PC-9 (cell line): ENCODE measurements at regions not wholly inside any gene's neighbourhood (a gene's known extent, or its start where the extent isn't known, plus 50 kb on each side); places are given as distances from the start of the nearest gene placed in this dataset.

Experiments
- BruUV-seq: library from RNA; stranded (reverse); fragments of 400-500 nt; replicated peaks from 2 replicates; lab custom pipeline; 2021; lab: Mats Ljungman, UMichigan
- CTCF ChIA-PET: fragments of 300-600 bp; sonication (Branson Sonifier 250); formaldehyde crosslinking; loops from one replicate; lab custom pipeline; 2022; ENCODE audit warnings: antibody characterized with exemption; lab: Charles Lee
- POLR2A ChIA-PET: fragments of 300-600 bp; sonication (Branson Sonifier 250); formaldehyde crosslinking; loops from one replicate; lab custom pipeline; 2022; ENCODE audit warnings: antibody characterized with exemption; ENCODE audit not compliant: unreplicated experiment; lab: Charles Lee
- DNase-seq, 2 experiments: peaks; one replicate each; pipeline versions ENCODE4 v3.0.0 to v3.0.0-alpha.2; 2015 to 2022; ENCODE audit warnings: mixed read lengths in 1 of 2
- H2AFZ ChIP-seq: fragments of 200-600 bp; sonication (generic); 2 replicates; pipeline ENCODE4 v1.8.1; 2017; ENCODE audit warnings: antibody characterized with exemption
- H3F3A ChIP-seq: fragments of 200-600 bp; sonication (generic); 2 replicates; pipeline ENCODE4 v1.8.1; 2017; ENCODE audit warnings: antibody characterized with exemption, mild to moderate bottlenecking, low read depth; ENCODE audit not compliant: insufficient read depth
- H3K27ac ChIP-seq: fragments of 200-600 bp; sonication (generic); 2 replicates; pipeline ENCODE4 v1.6.1; 2016; ENCODE audit warnings: mixed run types
- H3K27me3 ChIP-seq: fragments of 200-600 bp; sonication (generic); 2 replicates; pipeline ENCODE4 v1.6.1; 2016; ENCODE audit warnings: low read depth, mixed run types; ENCODE audit not compliant: insufficient read depth
- H3K36me3 ChIP-seq: fragments of 200-600 bp; sonication (generic); 2 replicates; pipeline ENCODE4 v1.6.1; 2016; ENCODE audit warnings: low read depth, mixed run types
- H3K4me1 ChIP-seq: fragments of 200-600 bp; sonication (generic); replicated peaks from 2 replicates; pipeline ENCODE4 v1.6.1; 2016; ENCODE audit warnings: mixed run types; ENCODE audit not compliant: insufficient read depth
- H3K4me2 ChIP-seq: fragments of 200-600 bp; sonication (generic); 2 replicates; pipeline ENCODE4 v1.6.1; 2017; ENCODE audit warnings: mixed run types
- H3K4me3 ChIP-seq: fragments of 200-600 bp; sonication (generic); 2 replicates; pipeline ENCODE4 v1.6.1; 2016; ENCODE audit warnings: mixed run types
- H3K79me2 ChIP-seq: fragments of 200-600 bp; sonication (generic); 2 replicates; pipeline ENCODE4 v1.6.1; 2017; ENCODE audit warnings: low read depth, mixed run types
- H3K9me2 ChIP-seq: fragments of 200-600 bp; sonication (generic); 2 replicates; pipeline ENCODE4 v1.8.1; 2017; ENCODE audit warnings: mild to moderate bottlenecking; ENCODE audit not compliant: insufficient read depth
- H3K9me3 ChIP-seq: fragments of 200-600 bp; sonication (generic); 2 replicates; pipeline ENCODE4 v1.8.1; 2016; ENCODE audit warnings: low read depth; ENCODE audit not compliant: insufficient read depth
- H4K20me1 ChIP-seq: fragments of 200-600 bp; sonication (generic); 2 replicates; pipeline ENCODE4 v1.8.1; 2017; ENCODE audit not compliant: insufficient read depth
- EZH2 ChIP-seq: fragments of 200-600 bp; sonication (generic); IDR thresholded peaks from 2 replicates; pipeline ENCODE4 v1.8.0; 2017; ENCODE audit warnings: antibody characterized with exemption, low read depth
- intact Hi-C: fragments of 100-400 bp; cut with micrococcal nuclease; formaldehyde crosslinking; loops from one replicate; pipeline ENCODE4 v1.10.0; 2022; ENCODE audit not compliant: unreplicated experiment
- TF ChIP-seq, protein P1 (sequence below): fragments of 200-600 bp; sonication (generic); conservative IDR thresholded peaks from 2 replicates; pipeline ENCODE4 v1.6.1; 2017; ENCODE audit warnings: mixed run types, antibody characterized with exemption, mild to moderate bottlenecking, moderate library complexity

DNA sequence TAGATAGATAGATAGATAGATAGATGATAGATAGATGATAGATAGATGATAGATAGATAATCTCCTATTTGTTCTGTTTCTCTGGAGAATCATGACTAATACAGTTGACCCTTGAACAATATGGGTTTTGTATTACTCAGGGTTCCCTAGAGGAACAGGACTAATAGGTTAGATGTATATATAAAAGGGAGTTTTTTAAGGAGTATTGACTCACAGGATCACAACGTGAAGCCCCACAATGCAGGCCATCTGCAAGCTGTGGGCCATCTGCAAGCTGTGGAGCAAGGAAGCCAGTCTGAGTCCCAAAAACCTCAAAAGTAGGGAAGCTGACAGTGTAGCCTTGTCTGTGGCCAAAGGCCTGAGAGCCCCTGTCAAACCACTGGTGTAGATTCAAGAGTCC lies 67.6 kb downstream of the PYDC2 start:
- H3K4me3 ChIP-seq = no peak overlapping the region
- no peak overlapping the region for H3K4me2 ChIP-seq
- ChIA-PET POLR2A (no interaction called here), CTCF (no interaction called here)
- no peaks in the 10 kb centered on the region for H3F3A ChIP-seq
- BruUV-seq = no TSS peak
- intact Hi-C loops = no loop called here
- no peaks in the 10 kb centered on the region for H3K9me2 ChIP-seq
- H3K27ac ChIP-seq = no peak overlapping the region
- H3K79me2 ChIP-seq = no peaks in the 10 kb centered on the region
- H3K36me3 ChIP-seq = no peaks in the 10 kb centered on the region
- no peak for DNase-seq
- H4K20me1 ChIP-seq = no peaks in the 10 kb centered on the region
- no peaks in the 10 kb centered on the region for H3K9me3 ChIP-seq
- no peak for TF ChIP-seq EZH2
- TF ChIP-seq, protein P1, sequence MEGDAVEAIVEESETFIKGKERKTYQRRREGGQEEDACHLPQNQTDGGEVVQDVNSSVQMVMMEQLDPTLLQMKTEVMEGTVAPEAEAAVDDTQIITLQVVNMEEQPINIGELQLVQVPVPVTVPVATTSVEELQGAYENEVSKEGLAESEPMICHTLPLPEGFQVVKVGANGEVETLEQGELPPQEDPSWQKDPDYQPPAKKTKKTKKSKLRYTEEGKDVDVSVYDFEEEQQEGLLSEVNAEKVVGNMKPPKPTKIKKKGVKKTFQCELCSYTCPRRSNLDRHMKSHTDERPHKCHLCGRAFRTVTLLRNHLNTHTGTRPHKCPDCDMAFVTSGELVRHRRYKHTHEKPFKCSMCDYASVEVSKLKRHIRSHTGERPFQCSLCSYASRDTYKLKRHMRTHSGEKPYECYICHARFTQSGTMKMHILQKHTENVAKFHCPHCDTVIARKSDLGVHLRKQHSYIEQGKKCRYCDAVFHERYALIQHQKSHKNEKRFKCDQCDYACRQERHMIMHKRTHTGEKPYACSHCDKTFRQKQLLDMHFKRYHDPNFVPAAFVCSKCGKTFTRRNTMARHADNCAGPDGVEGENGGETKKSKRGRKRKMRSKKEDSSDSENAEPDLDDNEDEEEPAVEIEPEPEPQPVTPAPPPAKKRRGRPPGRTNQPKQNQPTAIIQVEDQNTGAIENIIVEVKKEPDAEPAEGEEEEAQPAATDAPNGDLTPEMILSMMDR = no peak
- no peaks in the 10 kb centered on the region for H3K4me1 ChIP-seq
- no peak overlapping the region for H2AFZ ChIP-seq
- H3K27me3 ChIP-seq = no peaks in the 10 kb centered on the region

DNA sequence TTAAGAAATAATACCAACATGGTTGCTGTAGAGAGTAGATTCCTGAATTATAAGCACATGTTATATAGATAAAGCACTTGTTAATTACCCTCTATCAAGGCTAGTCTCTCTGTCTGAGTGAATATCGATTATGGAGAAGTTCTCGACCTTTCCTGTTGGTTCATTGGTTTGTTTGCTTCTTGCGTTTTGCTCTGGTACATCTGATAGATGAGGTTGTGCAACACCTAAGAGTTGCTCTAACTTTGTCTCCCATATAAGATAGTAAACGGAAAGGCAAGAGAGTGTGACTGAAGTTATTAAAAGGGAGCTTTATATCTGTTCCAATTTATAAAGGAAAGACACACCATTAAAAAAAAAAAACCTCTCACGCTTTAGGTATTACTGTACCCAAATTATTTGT lies 69.0 kb downstream of the PYDC2 start:
- Histone ChIP-seq H3K27me3 (no peaks in the 10 kb centered on the region), H3K79me2 (no peaks in the 10 kb centered on the region), H4K20me1 (no peaks in the 10 kb centered on the region), H3F3A (no peaks in the 10 kb centered on the region), H3K9me2 (no peaks in the 10 kb centered on the region), H3K4me2 (no peak overlapping the region), H3K27ac (no peak overlapping the region), H3K4me3 (no peak overlapping the region), H3K4me1 (no peaks in the 10 kb centered on the region), H3K36me3 (no peaks in the 10 kb centered on the region), H3K9me3 (no peaks in the 10 kb centered on the region), H2AFZ (no peak overlapping the region)
- POLR2A ChIA-PET = no interaction called here
- TF ChIP-seq EZH2 = no peak
- TF ChIP-seq, protein P1 = no peak
- DNase-seq = no peak
- CTCF ChIA-PET = no interaction called here
- intact Hi-C loops = no loop called here
- no TSS peak for BruUV-seq

DNA sequence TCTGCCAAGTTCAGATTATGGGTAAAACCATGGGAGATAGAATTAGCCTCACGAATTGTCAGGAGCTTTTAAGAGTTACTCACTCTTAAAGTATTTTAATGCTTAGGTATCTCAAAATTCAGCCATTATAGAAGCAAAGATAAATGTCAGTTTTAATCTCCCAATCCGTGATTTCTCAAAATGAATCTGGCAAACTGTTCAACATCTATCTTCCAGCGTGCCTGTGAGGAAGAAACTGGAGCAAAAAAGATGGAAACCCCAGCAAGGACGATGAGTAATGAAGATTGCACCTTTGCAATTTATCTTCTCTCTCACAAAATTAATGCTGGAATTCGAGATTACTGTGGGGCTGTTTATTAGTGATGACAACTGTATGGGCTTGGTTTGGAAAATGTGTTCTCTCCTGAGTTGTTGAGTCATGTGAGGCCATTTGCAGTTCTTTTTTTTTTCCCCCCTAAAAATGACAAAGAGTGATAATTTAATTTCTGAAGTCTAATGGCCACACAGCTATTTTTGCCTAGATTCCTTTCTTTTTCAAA lies 70.5 kb downstream of the PYDC2 start:
- H3K4me2 ChIP-seq = no peak overlapping the region
- DNase-seq = no peak
- no peaks in the 10 kb centered on the region; the same call in 1 of the 2 replicates for H3K9me3 ChIP-seq
- H3K4me1 ChIP-seq = no peaks in the 10 kb centered on the region
- H3K27ac ChIP-seq = no peak overlapping the region
- no peak overlapping the region for H3K4me3 ChIP-seq
- no TSS peak for BruUV-seq
- no peaks in the 10 kb centered on the region for H3K9me2 ChIP-seq
- intact Hi-C loops = no loop called here
- H3K36me3 ChIP-seq = no peaks in the 10 kb centered on the region
- no peaks in the 10 kb centered on the region for H3K27me3 ChIP-seq
- CTCF ChIA-PET = no interaction called here
- no peak overlapping the region for H2AFZ ChIP-seq
- no peaks in the 10 kb centered on the region for H3K79me2 ChIP-seq
- H3F3A ChIP-seq = no peaks in the 10 kb centered on the region
- no peak for TF ChIP-seq EZH2
- TF ChIP-seq, protein P1 = no peak
- POLR2A ChIA-PET = no interaction called here
- no peaks in the 10 kb centered on the region for H4K20me1 ChIP-seq
